AG10803 (cell line): ENCODE measurements at regions not wholly inside any gene's neighbourhood (a gene's known extent, or its start where the extent isn't known, plus 50 kb on each side); places are given as distances from the start of the nearest gene placed in this dataset.

ENCODE experiments used
- DNase-seq: peaks from one replicate; pipeline ENCODE4 v3.0.0; 2010; ENCODE audit warnings: low read depth
- H3K4me3 ChIP-seq: 2 replicates; pipeline ENCODE4 v1.5.1; 2011; ENCODE audit warnings: mild to moderate bottlenecking, low read length, control low read depth
- CTCF ChIP-seq: conservative IDR thresholded peaks from 2 replicates; pipeline ENCODE4 v1.5.1; 2011; ENCODE audit warnings: mild to moderate bottlenecking, low read length, control low read depth, inconsistent platforms

GRCh38 chr14:22095860-22096513, 422.4 kb upstream of the OR4E1 start:
- no peak for TF ChIP-seq CTCF
- H3K4me3 ChIP-seq = no peak overlapping the region
- no peak for DNase-seq

- no peak overlapping the region for H3K4me3 ChIP-seq
- DNase-seq = no peak
- no peak for TF ChIP-seq CTCF
Observed at GRCh38 chr14:22089940-22090339, 416.3 kb upstream of the OR4E1 start.

- H3K4me3 ChIP-seq = no peak overlapping the region
- no peak for TF ChIP-seq CTCF
- DNase-seq = no peak
Observed at GRCh38 chr14:22088614-22089342, 415.2 kb upstream of the OR4E1 start.

- no peak for DNase-seq
- no peak overlapping the region for H3K4me3 ChIP-seq
- TF ChIP-seq CTCF = no peak
Observed at GRCh38 chr14:22086131-22086530, 412.5 kb upstream of the OR4E1 start.

- peak; percentile 68 for TF ChIP-seq CTCF
Observed at GRCh38 chr14:22084393-22085281, 411.0 kb upstream of the OR4E1 start.

GRCh38 chr14:22081337-22081736, 407.7 kb upstream of the OR4E1 start:
- no peak for TF ChIP-seq CTCF
- no peak overlapping the region for H3K4me3 ChIP-seq
- DNase-seq = no peak

More at GRCh38 chr14:22084393-22085281, 411.0 kb upstream of the OR4E1 start:
- DNase-seq = peak; percentile 53
- no peak overlapping the region for H3K4me3 ChIP-seq
